ENCODE measurements at regions not wholly inside any gene's neighbourhood (a gene's known extent, or its start where the extent isn't known, plus 50 kb on each side); places are given as distances from the start of the nearest gene placed in this dataset.

- in situ Hi-C loops (cut with HindIII; ENCODE audit: extremely low pct_ligation_motif_present, low pct_unique_long_range_greater_than_20kb) (loop anchor here (25.0 kb wide), 1 partner anchor 282 kb away; no protein-coding TSS in a partner anchor), intact Hi-C loops (cut with micrococcal nuclease; ENCODE audit: unreplicated experiment) (no loop called here)
- Histone ChIP-seq H3K36me3 (replicated peaks in 1 of 2; ENCODE audit: control insufficient read depth in 1 of 2, insufficient read depth in 2 of 2, low read length in 2 of 2) (no peaks in the 10 kb centered on the region), H3K9ac (ENCODE audit: insufficient read depth, low read depth, low read length) (no peak overlapping the region), H3K4me2 (ENCODE audit: low read depth, low read length) (no peak overlapping the region), H2AFZ (ENCODE audit: low read length) (no peak overlapping the region), H3K4me1 (ENCODE audit: insufficient read depth, low read length) (no peaks in the 10 kb centered on the region), H4K20me1 (ENCODE audit: insufficient read depth, low read length) (no peaks in the 10 kb centered on the region), H3K27me3 (ENCODE audit: control insufficient read depth in 1 of 2, insufficient read depth in 2 of 2, low read length in 2 of 2) (peaks cover 0 to 7% of the 10 kb centered on the region in 2 experiments; a peak in 3 of 5 replicates), H3K4me3 (replicated peaks in 1 of 3; ENCODE audit: insufficient read depth in 1 of 3, low read depth in 2 of 3, low read length in 3 of 3) (no peak overlapping the region), H3K27ac (ENCODE audit: extremely low read length, insufficient read depth, low read length) (no peak overlapping the region), H3K79me2 (ENCODE audit: insufficient read depth, low read length) (no peaks in the 10 kb centered on the region), H3K9me3 (ENCODE audit: low read length) (no peaks in the 10 kb centered on the region)
- CTCF ChIA-PET (ENCODE audit: low intra/inter-chr PET ratio, low total read pairs), result no interaction called here
- POLR2A ChIA-PET, result no interaction called here
- 3% methylated on average over 3 of the region's 3 CpGs for WGBS (ENCODE audit: low lambda C conversion rate)
- no TSS peak for BruUV-seq (replicated peaks)
- FAIRE-seq (no peak), ATAC-seq (no peak), DNase-seq (ENCODE audit: low spot score) (no peak)
- TF ChIP-seq CCAR2 (optimal IDR thresholded peaks at IDR 0.05; ENCODE audit: low read depth, low read length) (no peak), ATF7 (IDR thresholded peaks at IDR 0.05) (peak; percentile 62), ATF7 (CRISPR knock-in tag; IDR thresholded peaks at IDR 0.05) (no peak), CREB1 (IDR thresholded peaks at IDR 0.05) (peak; percentile 34; the same call in 1 of the 2 replicates), CREB1 (CRISPR knock-in tag; IDR thresholded peaks at IDR 0.05) (no peak)
Observed at GRCh38 chr1:184219414-184219813, 167.4 kb upstream of the C1orf21 start.

DNA sequence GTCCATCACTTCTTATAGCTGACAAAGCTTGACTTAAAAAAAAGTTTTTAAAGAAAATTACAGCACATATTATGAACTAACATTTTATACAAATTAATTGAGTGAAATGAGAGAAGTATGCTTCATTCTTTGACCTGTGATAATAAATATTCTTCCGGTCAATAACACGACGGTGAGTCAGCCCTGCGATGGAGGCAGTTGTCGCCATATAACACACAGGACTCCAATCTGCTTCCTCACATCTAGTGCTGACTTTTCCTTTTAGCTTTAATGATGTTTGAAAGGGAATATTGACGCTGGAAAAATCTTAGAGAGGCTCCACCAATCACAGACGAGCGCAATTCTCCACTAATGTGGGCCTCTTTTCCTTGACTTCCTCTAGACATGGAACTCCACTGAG is 166.9 kb upstream of the C1orf21 start:
- H2AFZ ChIP-seq (ENCODE audit: low read length), result no peak overlapping the region
- in situ Hi-C loops (cut with HindIII; ENCODE audit: extremely low pct_ligation_motif_present, low pct_unique_long_range_greater_than_20kb), result loop anchor here (5.0 to 25.0 kb wide), 2 partner anchors 143 to 283 kb away; no protein-coding TSS in a partner anchor
- no peaks in the 10 kb centered on the region for H3K4me1 ChIP-seq (ENCODE audit: insufficient read depth, low read length)
- no peaks in the 10 kb centered on the region for H3K36me3 ChIP-seq (replicated peaks in 1 of 2; ENCODE audit: control insufficient read depth in 1 of 2, insufficient read depth in 2 of 2, low read length in 2 of 2)
- H3K79me2 ChIP-seq (ENCODE audit: insufficient read depth, low read length), result no peaks in the 10 kb centered on the region
- WGBS (ENCODE audit: low lambda C conversion rate), result 44% methylated on average over 8 of the region's 8 CpGs
- ChIA-PET POLR2A (no interaction called here), CTCF (ENCODE audit: low intra/inter-chr PET ratio, low total read pairs) (no interaction called here)
- H3K27ac ChIP-seq (ENCODE audit: extremely low read length, insufficient read depth, low read length), result no peak overlapping the region
- no peak overlapping the region for H3K9ac ChIP-seq (ENCODE audit: insufficient read depth, low read depth, low read length)
- no peaks in the 10 kb centered on the region for H3K9me3 ChIP-seq (ENCODE audit: low read length)
- no TSS peak for BruUV-seq (replicated peaks)
- H3K4me3 ChIP-seq (replicated peaks in 1 of 3; ENCODE audit: insufficient read depth in 1 of 3, low read depth in 2 of 3, low read length in 3 of 3), result no peak overlapping the region
- ATAC-seq (no peak), FAIRE-seq (no peak), DNase-seq (ENCODE audit: low spot score) (no peak)
- H3K27me3 ChIP-seq (ENCODE audit: control insufficient read depth in 1 of 2, insufficient read depth in 2 of 2, low read length in 2 of 2), result peaks cover 0 to 7% of the 10 kb centered on the region in 2 experiments; a peak in 3 of 5 replicates
- no peak overlapping the region for H3K4me2 ChIP-seq (ENCODE audit: low read depth, low read length)
- intact Hi-C loops (cut with micrococcal nuclease; ENCODE audit: unreplicated experiment), result loop anchor here (5.0 to 10.0 kb wide), 2 partner anchors 342 to 475 kb away; no protein-coding TSS in a partner anchor
- H4K20me1 ChIP-seq (ENCODE audit: insufficient read depth, low read length), result no peaks in the 10 kb centered on the region
- no peak for TF ChIP-seq KAT2B (IDR thresholded peaks at IDR 0.05; ENCODE audit: borderline replicate concordance, low read depth, low read length)
- TF ChIP-seq, protein P1, sequence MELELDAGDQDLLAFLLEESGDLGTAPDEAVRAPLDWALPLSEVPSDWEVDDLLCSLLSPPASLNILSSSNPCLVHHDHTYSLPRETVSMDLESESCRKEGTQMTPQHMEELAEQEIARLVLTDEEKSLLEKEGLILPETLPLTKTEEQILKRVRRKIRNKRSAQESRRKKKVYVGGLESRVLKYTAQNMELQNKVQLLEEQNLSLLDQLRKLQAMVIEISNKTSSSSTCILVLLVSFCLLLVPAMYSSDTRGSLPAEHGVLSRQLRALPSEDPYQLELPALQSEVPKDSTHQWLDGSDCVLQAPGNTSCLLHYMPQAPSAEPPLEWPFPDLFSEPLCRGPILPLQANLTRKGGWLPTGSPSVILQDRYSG (CRISPR knock-in tag; IDR thresholded peaks at IDR 0.05), result no peak
- TF ChIP-seq MAFG (CRISPR knock-in tag; IDR thresholded peaks at IDR 0.05), result no peak
- TF ChIP-seq, protein P2, sequence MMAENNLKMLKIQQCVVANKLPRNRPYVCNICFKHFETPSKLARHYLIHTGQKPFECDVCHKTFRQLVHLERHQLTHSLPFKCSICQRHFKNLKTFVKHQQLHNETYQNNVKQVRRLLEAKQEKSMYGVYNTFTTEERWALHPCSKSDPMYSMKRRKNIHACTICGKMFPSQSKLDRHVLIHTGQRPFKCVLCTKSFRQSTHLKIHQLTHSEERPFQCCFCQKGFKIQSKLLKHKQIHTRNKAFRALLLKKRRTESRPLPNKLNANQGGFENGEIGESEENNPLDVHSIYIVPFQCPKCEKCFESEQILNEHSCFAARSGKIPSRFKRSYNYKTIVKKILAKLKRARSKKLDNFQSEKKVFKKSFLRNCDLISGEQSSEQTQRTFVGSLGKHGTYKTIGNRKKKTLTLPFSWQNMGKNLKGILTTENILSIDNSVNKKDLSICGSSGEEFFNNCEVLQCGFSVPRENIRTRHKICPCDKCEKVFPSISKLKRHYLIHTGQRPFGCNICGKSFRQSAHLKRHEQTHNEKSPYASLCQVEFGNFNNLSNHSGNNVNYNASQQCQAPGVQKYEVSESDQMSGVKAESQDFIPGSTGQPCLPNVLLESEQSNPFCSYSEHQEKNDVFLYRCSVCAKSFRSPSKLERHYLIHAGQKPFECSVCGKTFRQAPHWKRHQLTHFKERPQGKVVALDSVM (CRISPR knock-in tag; IDR thresholded peaks at IDR 0.05), result no peak
- no peak for TF ChIP-seq MIXL1 (CRISPR knock-in tag; IDR thresholded peaks at IDR 0.05)
- no peak for TF ChIP-seq MTF2 (CRISPR knock-in tag; IDR thresholded peaks at IDR 0.05; ENCODE audit: borderline replicate concordance)
- no peak for TF ChIP-seq TAF15 (IDR thresholded peaks at IDR 0.05; ENCODE audit: low read depth, low read length, poor library complexity, severe bottlenecking)
- no peak for TF ChIP-seq ZNF562 (CRISPR knock-in tag; IDR thresholded peaks at IDR 0.05; ENCODE audit: borderline replicate concordance)
- TF ChIP-seq ZBTB20 (CRISPR knock-in tag; IDR thresholded peaks at IDR 0.05; ENCODE audit: borderline replicate concordance, low read depth), result no peak
- no peak for TF ChIP-seq MEF2D (CRISPR knock-in tag; IDR thresholded peaks at IDR 0.05)
